ENCODE measurements at regions not wholly inside any gene's neighbourhood (a gene's known extent, or its start where the extent isn't known, plus 50 kb on each side); places are given as distances from the start of the nearest gene placed in this dataset.

DNA sequence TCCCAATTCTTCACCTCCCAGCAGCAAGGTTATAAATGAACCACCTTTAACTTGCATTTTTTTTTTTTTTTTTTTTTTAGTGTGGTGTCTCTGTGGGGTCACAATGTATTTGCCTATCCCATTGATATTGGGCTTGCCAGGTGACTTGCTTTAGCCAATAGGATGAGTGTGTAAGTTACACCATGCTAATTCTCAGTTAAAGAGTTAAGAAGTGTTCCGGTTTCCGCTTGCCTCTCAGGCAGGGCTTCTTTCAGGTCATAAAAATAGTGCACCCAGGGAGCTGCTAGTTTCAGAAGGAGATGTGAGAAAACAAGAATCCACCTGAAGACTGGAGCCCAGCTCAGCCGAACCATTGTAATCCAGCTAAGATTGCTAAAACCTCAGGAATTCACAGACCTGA lies 84.2 kb upstream of the PTPRD start:
- FAIRE-seq, result no peak

DNA sequence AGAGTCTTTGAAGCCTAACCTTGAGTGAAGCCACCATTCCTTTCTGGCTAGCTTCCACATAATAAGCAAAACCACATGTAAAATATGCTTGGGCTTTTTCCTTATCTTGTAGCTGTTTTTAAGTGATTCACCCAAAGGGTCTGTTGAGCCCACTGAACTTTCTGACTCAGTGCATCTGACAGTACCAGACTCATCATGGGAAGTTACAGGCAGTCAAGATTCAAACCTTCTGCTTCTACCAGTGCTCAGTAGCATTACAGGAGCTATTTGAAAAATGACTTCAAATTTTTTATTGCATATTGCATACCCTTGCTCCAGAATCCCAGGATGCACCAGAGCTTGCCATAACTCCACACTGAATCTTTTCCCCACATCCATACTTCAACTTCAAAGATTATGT lies 87.5 kb upstream of the PTPRD start:
- Histone ChIP-seq H3K4me1 (no peaks in the 10 kb centered on the region), H3K9me3 (no peaks in the 10 kb centered on the region), H3K27ac (no peak overlapping the region), H3K27me3 (no peaks in the 10 kb centered on the region), H3K4me3 (no peak overlapping the region), H3K36me3 (no peaks in the 10 kb centered on the region)
- DNase-seq, result no peak
- intact Hi-C loops (cut with DNase I), result no loop called here
- FAIRE-seq, result no peak
- TF ChIP-seq, protein P1, sequence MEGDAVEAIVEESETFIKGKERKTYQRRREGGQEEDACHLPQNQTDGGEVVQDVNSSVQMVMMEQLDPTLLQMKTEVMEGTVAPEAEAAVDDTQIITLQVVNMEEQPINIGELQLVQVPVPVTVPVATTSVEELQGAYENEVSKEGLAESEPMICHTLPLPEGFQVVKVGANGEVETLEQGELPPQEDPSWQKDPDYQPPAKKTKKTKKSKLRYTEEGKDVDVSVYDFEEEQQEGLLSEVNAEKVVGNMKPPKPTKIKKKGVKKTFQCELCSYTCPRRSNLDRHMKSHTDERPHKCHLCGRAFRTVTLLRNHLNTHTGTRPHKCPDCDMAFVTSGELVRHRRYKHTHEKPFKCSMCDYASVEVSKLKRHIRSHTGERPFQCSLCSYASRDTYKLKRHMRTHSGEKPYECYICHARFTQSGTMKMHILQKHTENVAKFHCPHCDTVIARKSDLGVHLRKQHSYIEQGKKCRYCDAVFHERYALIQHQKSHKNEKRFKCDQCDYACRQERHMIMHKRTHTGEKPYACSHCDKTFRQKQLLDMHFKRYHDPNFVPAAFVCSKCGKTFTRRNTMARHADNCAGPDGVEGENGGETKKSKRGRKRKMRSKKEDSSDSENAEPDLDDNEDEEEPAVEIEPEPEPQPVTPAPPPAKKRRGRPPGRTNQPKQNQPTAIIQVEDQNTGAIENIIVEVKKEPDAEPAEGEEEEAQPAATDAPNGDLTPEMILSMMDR (IDR thresholded peaks at IDR 0.05), result no peak
- ATAC-seq, result no peak

More for the DNA sequence above, 84.2 kb upstream of the PTPRD start:
- H3K4me1 ChIP-seq, result no peaks in the 10 kb centered on the region
- no peaks in the 10 kb centered on the region for H3K36me3 ChIP-seq
- WGBS, 2 donors, result 82 to 90% methylated on average over 3 of the region's 3 CpGs
- DNase-seq (no peak), ATAC-seq (no peak)
- TF ChIP-seq, protein P1 (IDR thresholded peaks at IDR 0.05), result no peak
- no peaks in the 10 kb centered on the region for H3K27me3 ChIP-seq
- no peak overlapping the region for H3K4me3 ChIP-seq
- intact Hi-C loops (cut with DNase I), result no loop called here
- H3K27ac ChIP-seq, result no peak overlapping the region
- no peaks in the 10 kb centered on the region for H3K9me3 ChIP-seq

DNA sequence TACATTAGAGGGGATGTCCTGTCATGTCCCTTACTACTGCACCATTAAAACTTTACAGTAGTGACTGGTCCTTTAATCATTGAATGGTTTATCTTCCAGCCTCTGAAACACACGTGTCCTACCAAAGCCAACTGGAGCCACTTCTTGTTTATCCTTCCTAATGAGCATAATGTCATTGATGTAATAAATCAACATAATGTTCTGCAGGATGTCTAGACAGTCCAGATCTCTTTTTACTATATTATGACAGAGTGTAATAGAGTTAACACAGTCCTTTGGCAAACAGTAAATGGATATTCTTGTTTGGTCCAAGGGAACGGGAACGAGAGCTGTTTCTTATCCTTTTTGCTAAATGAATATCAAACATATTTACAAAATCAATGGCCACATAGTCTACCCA lies 88.1 kb upstream of the PTPRD start:
- FAIRE-seq, result no peak
- no peak overlapping the region for H3K27ac ChIP-seq
- H3K36me3 ChIP-seq, result no peaks in the 10 kb centered on the region
- 5 to 8% methylated on average over 3 of the region's 3 CpGs for WGBS, 2 donors
- no peaks in the 10 kb centered on the region for H3K9me3 ChIP-seq
- DNase-seq, result no peak
- ATAC-seq, result no peak
- H3K4me1 ChIP-seq, result no peaks in the 10 kb centered on the region
- no peaks in the 10 kb centered on the region for H3K27me3 ChIP-seq
- TF ChIP-seq, protein P1 (IDR thresholded peaks at IDR 0.05), result no peak
- H3K4me3 ChIP-seq, result no peak overlapping the region
- intact Hi-C loops (cut with DNase I), result no loop called here

DNA sequence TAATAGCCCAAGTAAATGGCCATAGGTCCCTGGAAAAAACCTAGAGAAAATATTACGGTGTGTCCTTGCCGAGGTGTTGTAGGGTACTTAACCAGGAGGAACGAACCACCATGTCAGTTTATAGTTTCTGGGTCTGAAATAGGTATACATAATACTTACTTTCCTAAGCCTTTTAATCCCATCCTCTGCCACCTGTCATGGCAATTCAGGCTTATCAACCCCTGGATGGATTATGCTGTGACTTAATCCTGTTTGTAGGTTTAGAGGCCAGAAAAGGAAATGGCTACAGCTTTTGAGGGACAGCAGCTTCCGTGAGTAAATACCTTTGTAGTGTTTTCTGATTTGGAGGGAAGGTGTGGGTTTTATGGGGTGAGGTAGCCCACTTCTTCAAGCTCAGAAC lies 89.1 kb upstream of the PTPRD start:
- 64 to 82% methylated on average over 4 of the region's 4 CpGs for WGBS, 2 donors
- TF ChIP-seq, protein P1 (IDR thresholded peaks at IDR 0.05), result no peak
- ATAC-seq (no peak), FAIRE-seq (no peak), DNase-seq (no peak)
- H3K4me3 ChIP-seq, result no peak overlapping the region
- H3K9me3 ChIP-seq, result no peaks in the 10 kb centered on the region
- intact Hi-C loops (cut with DNase I), result no loop called here
- H3K27me3 ChIP-seq, result no peaks in the 10 kb centered on the region
- no peak overlapping the region for H3K27ac ChIP-seq
- no peaks in the 10 kb centered on the region for H3K4me1 ChIP-seq
- H3K36me3 ChIP-seq, result no peaks in the 10 kb centered on the region

GRCh38 chr9:10703139-10703538 lies 90.3 kb upstream of the PTPRD start:
- no peak for ATAC-seq
- no peak overlapping the region for H3K27ac ChIP-seq
- no peak for FAIRE-seq
- TF ChIP-seq, protein P1 (IDR thresholded peaks at IDR 0.05), result no peak
- intact Hi-C loops (cut with DNase I), result no loop called here
- H3K4me1 ChIP-seq, result no peaks in the 10 kb centered on the region
- no peaks in the 10 kb centered on the region for H3K27me3 ChIP-seq
- no peaks in the 10 kb centered on the region for H3K36me3 ChIP-seq
- WGBS, 2 donors, result 75 to 78% methylated on average over 2 of the region's 2 CpGs
- no peak for DNase-seq
- no peak overlapping the region for H3K4me3 ChIP-seq
- no peaks in the 10 kb centered on the region for H3K9me3 ChIP-seq

All from pancreas (tissue), 10 donors.